ENCODE measurements at regions not wholly inside any gene's neighbourhood (a gene's known extent, or its start where the extent isn't known, plus 50 kb on each side); places are given as distances from the start of the nearest gene placed in this dataset.

DNA sequence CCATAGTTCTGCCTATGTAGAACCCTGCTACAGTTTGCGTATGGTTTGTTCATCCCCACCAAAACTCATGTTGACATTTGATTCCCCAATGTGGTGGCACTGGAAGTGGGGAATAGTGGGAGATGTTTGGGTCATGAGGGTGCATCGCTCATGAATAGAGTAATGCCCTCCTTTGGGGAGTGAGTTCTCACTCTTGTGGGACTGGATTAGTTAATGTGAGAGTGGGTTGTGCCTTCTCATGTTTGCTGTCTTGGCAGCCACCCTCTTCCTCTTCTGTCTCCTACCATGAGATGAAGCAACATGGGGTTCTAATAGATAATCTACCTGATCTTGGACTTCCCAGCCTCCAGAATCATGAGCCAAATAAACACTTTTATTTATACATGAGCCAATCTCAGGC is 237.2 kb upstream of the APCDD1 start:
- no peak overlapping the region for H3K27ac ChIP-seq
- H3K36me3 ChIP-seq (replicated peaks; ENCODE audit: insufficient read depth, low read depth) = no peaks in the 10 kb centered on the region
- H3K4me2 ChIP-seq = no peak overlapping the region
- no peak for TF ChIP-seq EZH2phosphoT487 (IDR thresholded peaks at IDR 0.05; ENCODE audit: low read depth, severe bottlenecking, unreplicated experiment)
- TF ChIP-seq, protein P1, sequence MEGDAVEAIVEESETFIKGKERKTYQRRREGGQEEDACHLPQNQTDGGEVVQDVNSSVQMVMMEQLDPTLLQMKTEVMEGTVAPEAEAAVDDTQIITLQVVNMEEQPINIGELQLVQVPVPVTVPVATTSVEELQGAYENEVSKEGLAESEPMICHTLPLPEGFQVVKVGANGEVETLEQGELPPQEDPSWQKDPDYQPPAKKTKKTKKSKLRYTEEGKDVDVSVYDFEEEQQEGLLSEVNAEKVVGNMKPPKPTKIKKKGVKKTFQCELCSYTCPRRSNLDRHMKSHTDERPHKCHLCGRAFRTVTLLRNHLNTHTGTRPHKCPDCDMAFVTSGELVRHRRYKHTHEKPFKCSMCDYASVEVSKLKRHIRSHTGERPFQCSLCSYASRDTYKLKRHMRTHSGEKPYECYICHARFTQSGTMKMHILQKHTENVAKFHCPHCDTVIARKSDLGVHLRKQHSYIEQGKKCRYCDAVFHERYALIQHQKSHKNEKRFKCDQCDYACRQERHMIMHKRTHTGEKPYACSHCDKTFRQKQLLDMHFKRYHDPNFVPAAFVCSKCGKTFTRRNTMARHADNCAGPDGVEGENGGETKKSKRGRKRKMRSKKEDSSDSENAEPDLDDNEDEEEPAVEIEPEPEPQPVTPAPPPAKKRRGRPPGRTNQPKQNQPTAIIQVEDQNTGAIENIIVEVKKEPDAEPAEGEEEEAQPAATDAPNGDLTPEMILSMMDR (IDR thresholded peaks at IDR 0.05; ENCODE audit: poor library complexity) = no peak
- no peak for TF ChIP-seq EZH2 (IDR thresholded peaks at IDR 0.05; ENCODE audit: borderline replicate concordance)
- no peaks in the 10 kb centered on the region for H3K27me3 ChIP-seq
- DNase-seq (ENCODE audit: low spot score) = no peak
- no peak overlapping the region for H2AFZ ChIP-seq
- no peaks in the 10 kb centered on the region for H4K20me1 ChIP-seq (ENCODE audit: insufficient read depth, poor library complexity, severe bottlenecking)
- no peak overlapping the region for H3K4me3 ChIP-seq
- 95% methylated on average over 2 of the region's 2 CpGs for WGBS (ENCODE audit: low lambda C conversion rate, missing lambda C conversion rate)
- H3K79me2 ChIP-seq = no peaks in the 10 kb centered on the region
- H3K9me3 ChIP-seq (ENCODE audit: low read depth) = no peaks in the 10 kb centered on the region
- H3K9me2 ChIP-seq (replicated peaks; ENCODE audit: insufficient read depth) = no peaks in the 10 kb centered on the region
- H3K4me1 ChIP-seq (ENCODE audit: insufficient read depth) = no peaks in the 10 kb centered on the region

DNA sequence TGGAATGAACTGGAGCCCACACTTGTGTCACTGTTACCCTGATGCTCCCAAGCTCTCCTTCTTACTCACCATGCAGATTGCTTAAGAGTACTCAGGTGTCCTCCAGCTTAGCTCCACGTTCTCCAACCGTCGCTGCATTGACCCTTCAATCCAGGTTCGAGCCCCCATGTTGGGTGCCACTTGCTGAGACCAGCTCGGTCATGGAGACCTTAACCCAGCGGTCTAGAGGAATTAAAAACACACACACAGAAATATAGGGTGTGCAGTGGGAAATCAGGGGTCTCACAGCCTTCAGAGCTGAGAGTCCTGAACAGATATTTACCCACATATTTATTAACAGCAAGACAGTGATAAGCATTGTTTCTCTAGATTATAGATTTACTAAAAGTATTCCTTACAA is 229.1 kb upstream of the APCDD1 start:
- H2AFZ ChIP-seq = no peak overlapping the region
- no peaks in the 10 kb centered on the region for H3K36me3 ChIP-seq (replicated peaks; ENCODE audit: insufficient read depth, low read depth)
- H3K4me1 ChIP-seq (ENCODE audit: insufficient read depth) = no peaks in the 10 kb centered on the region
- H3K9me2 ChIP-seq (replicated peaks; ENCODE audit: insufficient read depth) = no peaks in the 10 kb centered on the region
- H3K4me3 ChIP-seq = no peak overlapping the region
- TF ChIP-seq EZH2 (IDR thresholded peaks at IDR 0.05; ENCODE audit: borderline replicate concordance) (no peak), EZH2phosphoT487 (IDR thresholded peaks at IDR 0.05; ENCODE audit: low read depth, severe bottlenecking, unreplicated experiment) (no peak)
- TF ChIP-seq, protein P1 (IDR thresholded peaks at IDR 0.05; ENCODE audit: poor library complexity) = no peak
- no peak for DNase-seq (ENCODE audit: low spot score)
- 97% methylated on average over 6 of the region's 6 CpGs for WGBS (ENCODE audit: low lambda C conversion rate, missing lambda C conversion rate)
- H3K27me3 ChIP-seq = no peaks in the 10 kb centered on the region
- no peak overlapping the region for H3K4me2 ChIP-seq
- no peaks in the 10 kb centered on the region for H4K20me1 ChIP-seq (ENCODE audit: insufficient read depth, poor library complexity, severe bottlenecking)
- H3K27ac ChIP-seq = no peak overlapping the region
- H3K9me3 ChIP-seq (ENCODE audit: low read depth) = no peaks in the 10 kb centered on the region
- no peaks in the 10 kb centered on the region for H3K79me2 ChIP-seq

DNA sequence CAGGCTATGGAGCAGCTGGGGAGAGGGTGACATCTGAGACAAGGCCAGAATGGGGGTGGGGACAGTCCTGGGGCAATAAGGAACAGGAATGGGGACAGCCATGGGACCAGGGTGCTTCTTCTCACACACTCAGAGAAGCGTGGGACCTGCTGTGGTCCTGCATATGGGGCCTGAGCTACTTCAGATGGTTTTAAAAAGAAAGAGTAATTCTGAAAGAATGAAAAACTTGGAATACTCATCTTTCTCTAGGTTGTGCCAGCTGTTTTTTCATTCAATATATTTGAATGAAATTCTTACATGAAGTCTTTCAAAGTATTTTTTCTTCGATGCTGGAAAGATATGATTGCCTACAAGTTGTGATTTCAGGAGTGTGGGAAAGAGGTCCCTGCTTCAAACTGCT is 227.5 kb upstream of the APCDD1 start:
- WGBS (ENCODE audit: low lambda C conversion rate, missing lambda C conversion rate) = 98% methylated on average over 2 of the region's 2 CpGs
- H3K4me1 ChIP-seq (ENCODE audit: insufficient read depth) = no peaks in the 10 kb centered on the region
- H3K9me2 ChIP-seq (replicated peaks; ENCODE audit: insufficient read depth) = no peaks in the 10 kb centered on the region
- H3K27ac ChIP-seq = no peak overlapping the region
- H3K4me2 ChIP-seq = no peak overlapping the region
- H3K36me3 ChIP-seq (replicated peaks; ENCODE audit: insufficient read depth, low read depth) = no peaks in the 10 kb centered on the region
- no peaks in the 10 kb centered on the region for H4K20me1 ChIP-seq (ENCODE audit: insufficient read depth, poor library complexity, severe bottlenecking)
- H2AFZ ChIP-seq = no peak overlapping the region
- no peaks in the 10 kb centered on the region for H3K9me3 ChIP-seq (ENCODE audit: low read depth)
- no peak for DNase-seq (ENCODE audit: low spot score)
- no peak for TF ChIP-seq EZH2phosphoT487 (IDR thresholded peaks at IDR 0.05; ENCODE audit: low read depth, severe bottlenecking, unreplicated experiment)
- no peak for TF ChIP-seq EZH2 (IDR thresholded peaks at IDR 0.05; ENCODE audit: borderline replicate concordance)
- TF ChIP-seq, protein P1 (IDR thresholded peaks at IDR 0.05; ENCODE audit: poor library complexity) = no peak
- no peaks in the 10 kb centered on the region for H3K27me3 ChIP-seq
- H3K4me3 ChIP-seq = no peak overlapping the region
- H3K79me2 ChIP-seq = no peaks in the 10 kb centered on the region

DNA sequence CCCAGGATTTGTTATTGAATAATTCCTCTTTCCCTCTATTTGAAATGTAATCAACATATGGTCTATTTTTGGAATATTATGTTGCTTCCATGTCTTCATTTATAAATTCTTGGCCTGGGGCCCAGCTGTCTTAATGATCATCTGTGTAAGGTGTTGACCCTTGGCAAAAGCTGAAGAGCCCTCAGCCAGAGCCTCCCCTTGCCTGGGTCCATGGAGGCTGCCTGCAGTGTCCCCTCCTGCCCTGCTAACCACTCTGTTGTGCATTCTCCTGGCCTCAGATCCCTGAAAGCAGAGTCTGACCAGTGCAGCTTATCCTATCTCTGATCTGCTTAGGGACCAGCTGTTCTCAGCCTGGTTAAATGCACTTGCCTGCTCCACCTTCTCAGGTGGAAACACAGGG is 226.1 kb upstream of the APCDD1 start:
- no peaks in the 10 kb centered on the region for H3K36me3 ChIP-seq (replicated peaks; ENCODE audit: insufficient read depth, low read depth)
- DNase-seq (ENCODE audit: low spot score) = no peak
- H3K4me1 ChIP-seq (ENCODE audit: insufficient read depth) = peaks cover 4% of the 10 kb centered on the region
- TF ChIP-seq EZH2 (IDR thresholded peaks at IDR 0.05; ENCODE audit: borderline replicate concordance) (no peak), EZH2phosphoT487 (IDR thresholded peaks at IDR 0.05; ENCODE audit: low read depth, severe bottlenecking, unreplicated experiment) (no peak)
- TF ChIP-seq, protein P1 (IDR thresholded peaks at IDR 0.05; ENCODE audit: poor library complexity) = no peak
- H3K4me3 ChIP-seq = no peak overlapping the region
- no peak overlapping the region for H2AFZ ChIP-seq
- no peak overlapping the region for H3K27ac ChIP-seq
- H3K27me3 ChIP-seq = no peaks in the 10 kb centered on the region
- no peaks in the 10 kb centered on the region for H3K9me2 ChIP-seq (replicated peaks; ENCODE audit: insufficient read depth)
- H3K9me3 ChIP-seq (ENCODE audit: low read depth) = no peaks in the 10 kb centered on the region
- H4K20me1 ChIP-seq (ENCODE audit: insufficient read depth, poor library complexity, severe bottlenecking) = no peaks in the 10 kb centered on the region
- no peaks in the 10 kb centered on the region for H3K79me2 ChIP-seq
- no peak overlapping the region for H3K4me2 ChIP-seq

All from hepatocyte (in vitro differentiated cells).